GM19324 (cell line): ENCODE measurements at regions not wholly inside any gene's neighbourhood (a gene's known extent, or its start where the extent isn't known, plus 50 kb on each side); places are given as distances from the start of the nearest gene placed in this dataset.
"Not testable (repeated sequence)": the region's sequence is repeated elsewhere in the genome, so short reads cannot be mapped to it uniquely, and the experiment has no call there.

Source experiments
- ATAC-seq: cut with Tn5 transposase; IDR thresholded peaks from one replicate; pipeline ENCODE4 v1.9.1; 2021; ENCODE audit warnings: mild to moderate bottlenecking, moderate library complexity; ENCODE audit not compliant: unreplicated experiment, low FRiP score

GRCh38 chr1:55472115-55472514 lies 257.0 kb upstream of the USP24 start:
- ATAC-seq: no peak

DNA sequence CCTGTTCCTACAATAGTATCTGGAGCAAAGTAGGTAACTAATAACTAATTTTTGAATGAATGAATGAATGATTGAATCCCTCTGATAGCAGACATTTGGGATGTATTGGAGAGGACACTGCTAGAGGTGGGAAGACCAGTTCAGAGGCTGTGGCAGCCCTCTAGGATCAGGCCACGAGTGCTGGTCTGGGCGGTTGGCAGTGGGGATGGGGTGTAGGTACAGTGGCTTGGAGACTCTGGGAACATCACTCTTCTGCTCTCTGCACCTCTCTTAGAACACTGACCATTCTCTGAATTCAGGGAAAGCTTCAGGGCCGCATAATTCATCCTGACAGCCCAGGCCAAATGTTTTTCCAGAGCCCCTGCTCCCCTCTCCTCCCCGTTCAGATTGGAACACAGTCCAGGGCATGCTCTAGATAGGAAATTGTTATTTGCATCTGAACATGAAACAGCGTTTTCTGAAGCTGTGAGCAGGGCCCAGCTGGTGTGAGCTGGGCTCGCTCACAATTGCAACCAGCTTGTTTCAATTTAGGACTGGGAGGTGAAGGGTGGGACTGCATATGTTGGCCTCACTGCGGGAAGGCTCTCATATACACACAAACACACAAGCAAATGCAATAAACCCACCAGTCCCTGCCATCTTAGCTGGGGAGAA lies 253.1 kb upstream of the USP24 start:
- no peak for ATAC-seq

DNA sequence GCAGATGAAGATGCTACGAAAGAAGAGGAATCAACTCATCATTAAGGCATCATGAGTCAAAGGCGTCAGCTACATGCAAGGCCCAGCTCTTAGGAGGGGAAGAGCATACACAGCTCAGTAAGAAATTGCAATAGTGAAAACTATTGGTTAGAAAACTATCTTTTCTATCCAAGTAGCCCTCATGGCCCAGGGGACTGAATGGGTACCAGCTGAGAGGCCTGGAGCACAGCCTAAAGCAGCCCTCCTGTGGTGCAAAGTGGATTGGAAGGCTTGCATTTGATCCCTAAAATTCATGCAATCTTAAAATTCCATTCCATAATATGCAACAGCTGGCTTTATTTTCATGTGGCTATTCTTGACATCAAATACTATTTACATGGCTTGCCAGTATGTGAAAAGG lies 251.8 kb upstream of the USP24 start:
- ATAC-seq: no peak

GRCh38 chr1:55466373-55466772 lies 251.2 kb upstream of the USP24 start:
- ATAC-seq: no peak

GRCh38 chr1:55464550-55464949 lies 249.4 kb upstream of the USP24 start:
- no peak for ATAC-seq

GRCh38 chr1:55463814-55464475 lies 248.8 kb upstream of the USP24 start:
- no peak for ATAC-seq

- no peak for ATAC-seq
Observed at GRCh38 chr1:55457874-55458273, 242.7 kb upstream of the USP24 start.

- ATAC-seq: no peak
Observed at GRCh38 chr1:55456971-55457370, 241.8 kb upstream of the USP24 start.

- no peak for ATAC-seq
Observed at GRCh38 chr1:55448261-55448660, 233.1 kb upstream of the USP24 start.

GRCh38 chr1:55447488-55447887 lies 232.3 kb upstream of the USP24 start:
- ATAC-seq: no peak

DNA sequence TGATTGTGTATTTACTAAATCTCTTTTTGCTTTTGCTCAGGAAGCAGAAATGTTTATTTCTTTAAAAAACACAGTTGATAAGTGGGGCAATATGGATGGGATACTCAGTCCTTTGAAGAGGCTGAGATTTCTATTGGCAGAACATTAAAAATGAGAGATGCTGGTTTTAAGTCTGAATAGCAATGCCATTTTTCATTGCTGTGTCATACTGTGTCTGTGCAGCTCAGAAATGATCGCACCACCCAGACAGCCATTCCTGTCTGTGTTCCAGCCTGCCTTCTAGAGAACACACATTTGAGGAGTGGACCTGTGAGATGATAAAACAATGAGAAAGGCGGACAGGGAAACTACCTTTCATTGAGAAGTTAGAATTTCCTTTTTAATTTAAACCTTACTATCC lies 231.2 kb upstream of the USP24 start:
- ATAC-seq: no peak

GRCh38 chr1:55445416-55445815 lies 230.3 kb upstream of the USP24 start:
- no peak for ATAC-seq

DNA sequence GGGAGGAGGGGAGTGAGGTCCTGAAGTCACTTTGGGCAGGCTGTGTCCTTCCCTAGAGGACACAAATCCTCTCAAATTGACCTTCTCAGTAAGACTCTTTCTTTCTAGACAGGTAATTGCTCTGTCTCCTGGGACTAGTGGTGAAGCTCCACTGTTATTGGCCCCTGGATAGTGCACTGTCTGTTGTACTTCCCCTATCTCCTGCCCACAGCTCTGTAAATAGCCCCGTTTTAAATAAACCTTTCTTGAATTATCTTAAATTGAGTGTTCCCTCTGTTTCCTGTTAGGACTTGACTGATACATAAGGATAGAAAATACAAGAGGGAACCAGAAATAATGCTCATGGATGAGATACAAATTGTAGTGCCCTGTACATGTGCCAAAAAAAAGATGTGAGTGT lies 229.5 kb upstream of the USP24 start:
- no peak for ATAC-seq

GRCh38 chr1:55443175-55443915 lies 228.2 kb upstream of the USP24 start:
- ATAC-seq: no peak

DNA sequence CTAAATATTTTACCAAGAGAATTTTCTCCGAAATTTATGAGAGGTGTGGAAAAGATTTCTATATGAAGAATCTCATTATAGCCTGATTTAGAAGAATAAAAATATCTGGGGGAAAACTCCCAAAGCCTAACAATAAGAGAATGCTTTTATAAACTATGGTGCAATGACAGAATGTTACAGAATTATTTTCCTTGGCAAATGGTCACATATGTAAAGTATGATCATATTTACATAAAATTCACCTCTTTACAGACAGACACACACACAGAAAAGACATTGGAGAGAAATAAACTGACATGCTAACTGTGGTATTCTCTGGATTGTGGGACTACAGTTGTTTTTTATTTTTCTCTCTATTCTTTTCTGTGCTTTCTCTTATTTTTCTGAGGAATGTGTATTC lies 226.3 kb upstream of the USP24 start:
- ATAC-seq: no peak

- ATAC-seq: no peak
Observed at GRCh38 chr1:55437692-55438091, 222.5 kb upstream of the USP24 start.

DNA sequence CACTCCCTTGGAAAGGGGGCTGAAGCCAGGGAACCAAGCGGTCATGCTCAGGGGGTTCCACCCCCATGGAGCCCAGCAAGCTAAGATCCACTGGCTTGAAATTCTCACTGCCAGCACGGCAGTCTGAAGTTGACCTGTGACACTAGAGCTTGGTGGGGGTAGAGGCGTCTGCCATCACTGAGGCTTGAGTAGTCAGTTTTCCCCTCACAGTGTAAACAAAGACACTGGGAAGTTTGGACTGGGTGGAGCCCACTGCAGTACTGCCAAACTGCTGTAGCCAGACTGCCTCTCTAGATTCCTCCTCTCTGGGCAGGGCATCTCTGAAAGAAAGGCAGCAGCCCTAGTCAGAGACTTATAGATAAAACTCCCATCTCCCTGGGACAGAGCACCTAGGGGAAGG lies 215.6 kb upstream of the USP24 start:
- not testable (repeated sequence) for ATAC-seq

GRCh38 chr1:55430206-55430605 lies 215.0 kb upstream of the USP24 start:
- not testable (repeated sequence) for ATAC-seq

DNA sequence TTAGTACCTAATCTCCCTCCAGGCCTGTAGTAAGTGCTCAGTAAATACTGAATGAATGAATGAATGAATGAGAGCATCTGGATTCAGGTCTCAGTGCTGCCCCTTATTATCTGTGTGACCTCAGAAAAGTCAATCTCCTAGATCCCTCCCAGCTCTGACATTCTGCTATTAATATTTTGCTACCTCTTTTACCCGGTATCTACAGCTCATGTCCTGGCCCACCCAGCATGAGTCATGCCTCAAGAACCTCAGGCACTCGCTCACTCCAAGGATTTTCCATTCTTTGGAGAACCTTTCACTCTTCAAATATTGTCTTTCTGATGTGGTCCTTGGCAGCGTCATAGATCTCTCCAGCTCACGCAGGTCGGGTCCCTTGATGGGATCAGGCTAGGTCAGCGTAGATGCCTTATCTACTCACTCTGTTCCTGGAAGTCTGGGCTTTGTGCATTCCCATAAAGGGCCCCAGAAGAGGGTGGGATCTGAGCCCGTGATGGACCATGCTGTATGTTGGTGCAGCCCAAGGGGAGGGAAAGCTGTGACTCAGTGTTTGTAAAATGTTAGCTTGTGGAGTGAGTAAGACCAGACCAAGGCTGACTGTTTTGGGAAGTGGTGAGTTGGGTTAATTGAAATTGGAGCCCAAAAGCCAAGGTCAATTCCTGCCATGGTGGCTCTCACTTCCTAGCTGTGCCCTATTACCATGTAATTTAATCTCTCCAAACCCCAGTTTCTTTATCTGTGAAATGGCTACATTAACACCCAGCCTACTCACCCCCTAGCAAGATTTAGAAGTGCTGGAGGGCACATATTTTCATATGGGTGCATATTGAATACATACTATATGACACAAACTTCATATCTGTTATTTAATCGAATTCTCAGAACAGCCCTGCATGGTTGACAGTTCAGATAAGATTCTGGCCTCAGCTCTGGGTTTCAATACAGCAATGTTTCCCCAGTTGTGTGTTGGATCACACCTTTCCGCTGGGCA lies 214.1 kb upstream of the USP24 start:
- ATAC-seq: no peak

- ATAC-seq: no peak
Observed at GRCh38 chr1:55428231-55428630, 213.1 kb upstream of the USP24 start.

DNA sequence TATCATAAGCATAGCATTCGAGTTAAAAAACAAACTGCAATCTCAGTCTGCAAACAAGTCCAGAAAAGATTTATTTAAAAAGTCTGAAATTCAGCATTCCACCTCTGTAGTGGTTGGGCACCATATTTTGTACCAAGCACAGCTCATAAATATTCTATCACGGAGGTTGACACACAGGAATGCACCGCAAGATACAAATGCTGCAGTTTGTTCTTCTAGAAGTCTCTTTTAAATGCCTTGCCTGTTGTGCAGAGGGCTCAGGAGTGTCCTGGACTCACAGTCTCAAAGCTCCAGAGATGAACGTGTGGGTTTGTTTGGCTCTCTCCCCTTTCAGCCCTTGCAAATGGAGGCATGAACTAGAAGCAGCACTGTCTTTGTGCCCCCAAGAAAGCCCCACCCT lies 212.4 kb upstream of the USP24 start:
- ATAC-seq: no peak
